HepG2 (cell line): ENCODE measurements at regions not wholly inside any gene's neighbourhood (a gene's known extent, or its start where the extent isn't known, plus 50 kb on each side); places are given as distances from the start of the nearest gene placed in this dataset.

Experiments
- BRD4 ChIP-seq: sonication (generic); formaldehyde crosslinking; IDR thresholded peaks from 2 replicates; pipeline ENCODE4 v1.4.0; 2020; ENCODE audit warnings: missing genetic modification reagents
- CREM ChIP-seq, 2 experiments: sonication (generic) in 1 of 2; formaldehyde crosslinking in 1 of 2; IDR thresholded peaks; 2 replicates each; pipeline versions ENCODE4 v1.4.0 to v1.6.1; 2016 to 2020; ENCODE audit warnings: antibody characterized with exemption in 1 of 2, mild to moderate bottlenecking in 1 of 2, missing genetic modification reagents in 1 of 2
- EHMT2 ChIP-seq: fragments of 200-600 bp; sonication (generic); IDR thresholded peaks from 2 replicates; pipeline ENCODE4 v1.7.0; 2017; ENCODE audit warnings: antibody characterized with exemption, low read depth, low read length, borderline replicate concordance
- GFI1 ChIP-seq: sonication (generic); formaldehyde crosslinking; IDR thresholded peaks from 2 replicates; pipeline ENCODE4 v1.5.0; 2020; ENCODE audit warnings: missing genetic modification reagents, mild to moderate bottlenecking, borderline replicate concordance
- HDAC1 ChIP-seq: sonication (generic); formaldehyde crosslinking; IDR thresholded peaks from 2 replicates; pipeline ENCODE4 v1.5.1; 2020; ENCODE audit warnings: mild to moderate bottlenecking, missing genetic modification reagents
- HDAC2 ChIP-seq: sonication (generic); formaldehyde crosslinking; IDR thresholded peaks from 2 replicates; pipeline ENCODE4 v1.4.0; 2020; ENCODE audit warnings: missing genetic modification reagents
- HOXA9 ChIP-seq: sonication (generic); formaldehyde crosslinking; IDR thresholded peaks from 2 replicates; pipeline ENCODE4 v1.8.1; 2022; ENCODE audit warnings: missing genetic modification reagents, mild to moderate bottlenecking, moderate library complexity, borderline replicate concordance
- IKZF1 ChIP-seq: fragments of 450-650 bp; IDR thresholded peaks from 2 replicates; pipeline ENCODE4 v1.7.1; 2016
- JARID2 ChIP-seq: sonication (generic); formaldehyde crosslinking; IDR thresholded peaks from 2 replicates; pipeline ENCODE4 v1.8.1; 2023; ENCODE audit warnings: missing genetic modification reagents, inconsistent platforms; ENCODE audit not compliant: insufficient replicate concordance
- MIER2 ChIP-seq: IDR thresholded peaks from 2 replicates; pipeline ENCODE4 v1.6.1; 2016; ENCODE audit warnings: missing biosample characterization, missing genetic modification reagents
- ZNF331 ChIP-seq: sonication (generic); formaldehyde crosslinking; IDR thresholded peaks from 2 replicates; pipeline ENCODE4 v1.4.0; 2020; ENCODE audit warnings: missing genetic modification reagents
- ZNF337 ChIP-seq: sonication (generic); formaldehyde crosslinking; IDR thresholded peaks from 2 replicates; pipeline ENCODE4 v1.5.1; 2020; ENCODE audit warnings: missing genetic modification reagents, low read depth, mild to moderate bottlenecking, borderline replicate concordance
- ZNF512 ChIP-seq: sonication (generic); formaldehyde crosslinking; IDR thresholded peaks from 2 replicates; pipeline ENCODE4 v1.4.0; 2020; ENCODE audit warnings: mild to moderate bottlenecking, missing genetic modification reagents
- ZSCAN20 ChIP-seq: sonication (generic); formaldehyde crosslinking; IDR thresholded peaks from 2 replicates; pipeline ENCODE4 v1.4.0; 2020; ENCODE audit warnings: missing genetic modification reagents, mild to moderate bottlenecking, borderline replicate concordance
- TF ChIP-seq, protein P1 (sequence below): sonication (generic); formaldehyde crosslinking; IDR thresholded peaks from 2 replicates; pipeline ENCODE4 v1.4.0; 2020; ENCODE audit warnings: missing genetic modification reagents, borderline replicate concordance
- TF ChIP-seq, protein P2 (sequence below): sonication (generic); formaldehyde crosslinking; IDR thresholded peaks from 2 replicates; pipeline ENCODE4 v1.5.0; 2020; ENCODE audit warnings: mild to moderate bottlenecking, missing genetic modification reagents, borderline replicate concordance
- TF ChIP-seq, protein P3 (sequence below): sonication (generic); formaldehyde crosslinking; IDR thresholded peaks from 2 replicates; pipeline ENCODE4 v1.8.1; 2023; ENCODE audit warnings: missing genetic modification reagents, mild to moderate bottlenecking, borderline replicate concordance

DNA sequence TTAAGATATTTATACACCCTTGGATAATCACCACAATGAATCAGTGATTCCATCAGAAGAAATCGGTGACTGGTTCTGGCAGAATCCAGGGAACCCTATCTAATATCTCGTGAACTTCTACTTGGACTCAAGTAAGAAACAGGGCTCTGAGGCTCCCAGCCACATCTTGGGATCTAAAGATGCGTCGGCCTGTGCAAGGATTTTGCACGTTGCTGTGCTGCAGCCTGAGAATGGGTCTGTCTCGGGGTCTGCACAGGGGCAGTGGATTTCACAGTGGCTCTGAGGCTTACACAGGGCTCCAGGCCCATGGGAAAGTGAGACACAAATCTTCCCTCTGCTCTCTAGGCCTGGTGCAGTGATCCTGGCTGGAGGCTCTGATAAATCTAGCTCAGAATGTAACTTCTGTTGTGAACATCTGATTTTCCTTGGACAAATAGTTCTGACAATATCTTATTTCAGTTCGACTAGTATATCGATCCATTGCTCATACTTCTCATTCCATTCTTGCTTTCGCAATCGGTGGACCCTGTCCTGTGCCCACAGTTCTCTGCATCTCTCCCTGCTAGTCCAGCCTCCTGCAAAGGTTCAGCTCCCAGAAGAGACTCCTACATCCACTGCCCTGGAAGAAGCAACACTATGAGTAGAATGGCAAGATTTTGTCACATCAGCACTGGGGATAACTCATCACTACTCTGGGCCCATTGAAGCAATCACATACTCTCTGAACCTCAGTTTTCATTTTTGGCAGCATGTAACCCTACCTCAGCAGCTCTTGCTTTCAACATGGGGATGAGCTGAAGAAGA lies 105.5 kb upstream of the TOP3B start (continued):
- TF ChIP-seq MIER2 (CRISPR knock-in tag) (0 out of 2 replicates have a peak, but pooled peaks have one; percentile 47), HDAC1 (CRISPR knock-in tag) (peak; percentile 84), ZSCAN20 (no peak), ZNF512 (CRISPR knock-in tag) (no peak), HOXA9 (CRISPR knock-in tag) (no peak), JARID2 (CRISPR knock-in tag) (no peak), EHMT2 (no peak), GFI1 (0 out of 2 replicates have a peak, but pooled peaks have one; percentile 65), IKZF1 (no peak), CREM (IDR thresholded peaks at IDR 0.05) (peak; percentile 59; the same call in 1 of the 2 replicates), CREM (CRISPR knock-in tag; IDR thresholded peaks at IDR 0.05) (no peak), ZNF331 (peak; percentile 72; the same call in 1 of the 2 replicates), BRD4 (CRISPR knock-in tag) (no peak), HDAC2 (peak; percentile 93), ZNF337 (CRISPR knock-in tag) (peak; percentile 80; the same call in 1 of the 2 replicates)
- TF ChIP-seq, protein P1, sequence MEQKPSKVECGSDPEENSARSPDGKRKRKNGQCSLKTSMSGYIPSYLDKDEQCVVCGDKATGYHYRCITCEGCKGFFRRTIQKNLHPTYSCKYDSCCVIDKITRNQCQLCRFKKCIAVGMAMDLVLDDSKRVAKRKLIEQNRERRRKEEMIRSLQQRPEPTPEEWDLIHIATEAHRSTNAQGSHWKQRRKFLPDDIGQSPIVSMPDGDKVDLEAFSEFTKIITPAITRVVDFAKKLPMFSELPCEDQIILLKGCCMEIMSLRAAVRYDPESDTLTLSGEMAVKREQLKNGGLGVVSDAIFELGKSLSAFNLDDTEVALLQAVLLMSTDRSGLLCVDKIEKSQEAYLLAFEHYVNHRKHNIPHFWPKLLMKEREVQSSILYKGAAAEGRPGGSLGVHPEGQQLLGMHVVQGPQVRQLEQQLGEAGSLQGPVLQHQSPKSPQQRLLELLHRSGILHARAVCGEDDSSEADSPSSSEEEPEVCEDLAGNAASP (CRISPR knock-in tag): peak; percentile 78
- TF ChIP-seq, protein P2, sequence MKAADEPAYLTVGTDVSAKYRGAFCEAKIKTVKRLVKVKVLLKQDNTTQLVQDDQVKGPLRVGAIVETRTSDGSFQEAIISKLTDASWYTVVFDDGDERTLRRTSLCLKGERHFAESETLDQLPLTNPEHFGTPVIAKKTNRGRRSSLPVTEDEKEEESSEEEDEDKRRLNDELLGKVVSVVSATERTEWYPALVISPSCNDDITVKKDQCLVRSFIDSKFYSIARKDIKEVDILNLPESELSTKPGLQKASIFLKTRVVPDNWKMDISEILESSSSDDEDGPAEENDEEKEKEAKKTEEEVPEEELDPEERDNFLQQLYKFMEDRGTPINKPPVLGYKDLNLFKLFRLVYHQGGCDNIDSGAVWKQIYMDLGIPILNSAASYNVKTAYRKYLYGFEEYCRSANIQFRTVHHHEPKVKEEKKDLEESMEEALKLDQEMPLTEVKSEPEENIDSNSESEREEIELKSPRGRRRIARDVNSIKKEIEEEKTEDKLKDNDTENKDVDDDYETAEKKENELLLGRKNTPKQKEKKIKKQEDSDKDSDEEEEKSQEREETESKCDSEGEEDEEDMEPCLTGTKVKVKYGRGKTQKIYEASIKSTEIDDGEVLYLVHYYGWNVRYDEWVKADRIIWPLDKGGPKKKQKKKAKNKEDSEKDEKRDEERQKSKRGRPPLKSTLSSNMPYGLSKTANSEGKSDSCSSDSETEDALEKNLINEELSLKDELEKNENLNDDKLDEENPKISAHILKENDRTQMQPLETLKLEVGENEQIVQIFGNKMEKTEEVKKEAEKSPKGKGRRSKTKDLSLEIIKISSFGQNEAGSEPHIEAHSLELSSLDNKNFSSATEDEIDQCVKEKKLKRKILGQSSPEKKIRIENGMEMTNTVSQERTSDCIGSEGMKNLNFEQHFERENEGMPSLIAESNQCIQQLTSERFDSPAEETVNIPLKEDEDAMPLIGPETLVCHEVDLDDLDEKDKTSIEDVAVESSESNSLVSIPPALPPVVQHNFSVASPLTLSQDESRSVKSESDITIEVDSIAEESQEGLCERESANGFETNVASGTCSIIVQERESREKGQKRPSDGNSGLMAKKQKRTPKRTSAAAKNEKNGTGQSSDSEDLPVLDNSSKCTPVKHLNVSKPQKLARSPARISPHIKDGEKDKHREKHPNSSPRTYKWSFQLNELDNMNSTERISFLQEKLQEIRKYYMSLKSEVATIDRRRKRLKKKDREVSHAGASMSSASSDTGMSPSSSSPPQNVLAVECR (CRISPR knock-in tag): peak; percentile 48; the same call in 1 of the 2 replicates
- TF ChIP-seq, protein P3, sequence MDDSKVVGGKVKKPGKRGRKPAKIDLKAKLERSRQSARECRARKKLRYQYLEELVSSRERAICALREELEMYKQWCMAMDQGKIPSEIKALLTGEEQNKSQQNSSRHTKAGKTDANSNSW (CRISPR knock-in tag): no peak
